Trophoblast cell (in vitro differentiated cells and primary cell): ENCODE measurements at regions not wholly inside any gene's neighbourhood (a gene's known extent, or its start where the extent isn't known, plus 50 kb on each side); places are given as distances from the start of the nearest gene placed in this dataset.
"Not testable (repeated sequence)": the region's sequence is repeated elsewhere in the genome, so short reads cannot be mapped to it uniquely, and the experiment has no call there.

ENCODE experiments used
- DNase-seq, 2 donors: peaks; one replicate each; pipeline ENCODE4 v3.0.0-alpha.2; 2016
- H2AFZ ChIP-seq: 2 replicates; pipeline ENCODE4 v1.6.1; 2013; ENCODE audit warnings: low read length, moderate library complexity, mild to moderate bottlenecking; ENCODE audit not compliant: insufficient read depth, poor library complexity
- H2AK5ac ChIP-seq: 2 replicates; pipeline ENCODE4 v1.6.1; 2013; ENCODE audit warnings: mild to moderate bottlenecking, low read length
- H2BK120ac ChIP-seq: 2 replicates; pipeline ENCODE4 v1.6.1; 2013; ENCODE audit warnings: low read length, mild to moderate bottlenecking, moderate library complexity; ENCODE audit not compliant: insufficient read depth, poor library complexity
- H2BK12ac ChIP-seq: 2 replicates; pipeline ENCODE4 v1.6.1; 2013; ENCODE audit warnings: mild to moderate bottlenecking, low read length, moderate library complexity
- H2BK5ac ChIP-seq: 2 replicates; pipeline ENCODE4 v1.6.1; 2013; ENCODE audit warnings: low read length, low read depth, moderate library complexity, mild to moderate bottlenecking; ENCODE audit not compliant: poor library complexity
- H3K14ac ChIP-seq: 2 replicates; pipeline ENCODE4 v1.6.1; 2013; ENCODE audit warnings: mild to moderate bottlenecking, low read length
- H3K18ac ChIP-seq: 2 replicates; pipeline ENCODE4 v1.6.1; 2013; ENCODE audit warnings: mild to moderate bottlenecking, low read length
- H3K23ac ChIP-seq: 2 replicates; pipeline ENCODE4 v1.6.1; 2013; ENCODE audit warnings: low read length
- H3K27ac ChIP-seq: 2 replicates; pipeline ENCODE4 v1.5.1; 2013; ENCODE audit warnings: low read depth, mild to moderate bottlenecking, inconsistent platforms, low read length, moderate library complexity
- H3K27me3 ChIP-seq: 2 replicates; pipeline ENCODE4 v1.6.1; 2013; ENCODE audit warnings: inconsistent platforms, mild to moderate bottlenecking, low read length, moderate library complexity; ENCODE audit not compliant: insufficient read depth
- H3K36me3 ChIP-seq, 2 experiments: 1 replicate in 1 of 2; 2 replicates in 1 of 2; pipeline ENCODE4 v1.6.1; 2013; ENCODE audit warnings: low read length in 2 of 2, mild to moderate bottlenecking in 2 of 2, moderate library complexity in 1 of 2; ENCODE audit not compliant: insufficient read depth in 2 of 2, control insufficient read depth in 1 of 2
- H3K4ac ChIP-seq: 2 replicates; pipeline ENCODE4 v1.6.1; 2013; ENCODE audit warnings: low read depth, mild to moderate bottlenecking, low read length, moderate library complexity
- H3K4me1 ChIP-seq, 2 experiments: 1 replicate in 1 of 2; 2 replicates in 1 of 2; pipeline ENCODE4 v1.6.1; 2013; ENCODE audit warnings: low read length in 2 of 2, mild to moderate bottlenecking in 2 of 2, moderate library complexity in 1 of 2; ENCODE audit not compliant: insufficient read depth in 2 of 2, control insufficient read depth in 1 of 2
- H3K4me2 ChIP-seq: 2 replicates; pipeline ENCODE4 v1.6.1; 2013; ENCODE audit warnings: inconsistent platforms, mild to moderate bottlenecking, low read length, moderate library complexity
- H3K4me3 ChIP-seq: 2 replicates; pipeline ENCODE4 v1.5.1; 2013; ENCODE audit warnings: mild to moderate bottlenecking, low read depth, low read length, inconsistent platforms
- H3K79me1 ChIP-seq: one replicate; pipeline ENCODE4 v1.6.1; 2013; ENCODE audit warnings: low read length
- H3K79me2 ChIP-seq: 2 replicates; pipeline ENCODE4 v1.6.1; 2013; ENCODE audit warnings: low read length, mild to moderate bottlenecking; ENCODE audit not compliant: control insufficient read depth, insufficient read depth, poor library complexity
- H3K9ac ChIP-seq: 2 replicates; pipeline ENCODE4 v1.6.1; 2013; ENCODE audit warnings: mild to moderate bottlenecking, low read length
- H3K9me3 ChIP-seq: 2 replicates; pipeline ENCODE4 v1.6.1; 2013; ENCODE audit warnings: low read depth, mild to moderate bottlenecking, control low read depth, inconsistent platforms, low read length; ENCODE audit not compliant: insufficient read depth
- H4K12ac ChIP-seq: 2 replicates; pipeline ENCODE4 v1.6.1; 2013; ENCODE audit warnings: low read depth, mild to moderate bottlenecking, low read length, moderate library complexity
- H4K8ac ChIP-seq: 2 replicates; pipeline ENCODE4 v1.6.1; 2013; ENCODE audit warnings: low read depth, mild to moderate bottlenecking, low read length, moderate library complexity
- H4K91ac ChIP-seq: one replicate; pipeline ENCODE4 v1.6.1; 2013; ENCODE audit warnings: low read depth, mild to moderate bottlenecking, low read length, moderate library complexity
- WGBS: extraction: QIAGEN DNeasy Blood & Tissue Kit; methylation state at CpG from one replicate; pipeline ENCODE4 v1.1.7; 2013; ENCODE audit warnings: missing lambda C conversion rate; ENCODE audit not compliant: insufficient read length, insufficient coverage; ENCODE audit errors: extremely low coverage; 5-methylcytosine and 5-hydroxymethylcytosine counted together

- H3K18ac ChIP-seq, result no peak overlapping the region
- no peaks in the 10 kb centered on the region for H3K79me1 ChIP-seq
- H3K14ac ChIP-seq, result no peak overlapping the region
- no peak overlapping the region for H2AK5ac ChIP-seq
- H3K4me1 ChIP-seq, result no peaks in the 10 kb centered on the region
- H3K9ac ChIP-seq, result no peak overlapping the region
- no peak overlapping the region for H3K27ac ChIP-seq
- no peak overlapping the region for H2BK5ac ChIP-seq
- H2BK12ac ChIP-seq, result no peak overlapping the region
- H3K4me3 ChIP-seq, result no peak overlapping the region
- H2AFZ ChIP-seq, result no peak overlapping the region
- no peak overlapping the region for H2BK120ac ChIP-seq
- no peak overlapping the region for H4K8ac ChIP-seq
- no peak overlapping the region for H3K4me2 ChIP-seq
- no peak overlapping the region for H4K91ac ChIP-seq
- no peaks in the 10 kb centered on the region for H3K36me3 ChIP-seq
- H3K9me3 ChIP-seq, result peaks cover 8% of the 10 kb centered on the region
- no CpG with 5 or more reads among the region's 17 CpGs for WGBS
- H4K12ac ChIP-seq, result no peak overlapping the region
- no peak for DNase-seq
- H3K27me3 ChIP-seq, result no peaks in the 10 kb centered on the region
- no peak overlapping the region for H3K4ac ChIP-seq
- no peak overlapping the region for H3K23ac ChIP-seq
- H3K79me2 ChIP-seq, result no peaks in the 10 kb centered on the region
Measured at GRCh38 chr22:44566911-44567310, 68.9 kb upstream of the RTL6 start.

GRCh38 chr22:44562651-44563050 lies 64.6 kb upstream of the RTL6 start:
- H3K4me3 ChIP-seq, H3K9ac ChIP-seq, H4K91ac ChIP-seq, H2AK5ac ChIP-seq, H3K9me3 ChIP-seq, H4K12ac ChIP-seq, H3K27me3 ChIP-seq, H2BK5ac ChIP-seq, H3K4me2 ChIP-seq, H3K36me3 ChIP-seq, H3K79me1 ChIP-seq, DNase-seq, H3K4ac ChIP-seq, H3K18ac ChIP-seq, H3K27ac ChIP-seq, H4K8ac ChIP-seq, H3K4me1 ChIP-seq, H2BK12ac ChIP-seq, H2BK120ac ChIP-seq, H3K79me2 ChIP-seq, H2AFZ ChIP-seq, H3K23ac ChIP-seq, H3K14ac ChIP-seq: not testable (repeated sequence)
- no CpG with 5 or more reads among the region's 7 CpGs for WGBS

- H2AFZ ChIP-seq, result no peak overlapping the region
- H2BK120ac ChIP-seq, result no peak overlapping the region
- no peak overlapping the region for H2BK5ac ChIP-seq
- no peak overlapping the region for H4K12ac ChIP-seq
- no peak overlapping the region for H2BK12ac ChIP-seq
- H3K79me1 ChIP-seq, result no peaks in the 10 kb centered on the region
- no peak overlapping the region for H3K18ac ChIP-seq
- H3K4me2 ChIP-seq, result no peak overlapping the region
- no peaks in the 10 kb centered on the region for H3K27me3 ChIP-seq
- no CpG with 5 or more reads among the region's 6 CpGs for WGBS
- H2AK5ac ChIP-seq, result no peak overlapping the region
- no peak overlapping the region for H3K9ac ChIP-seq
- no peaks in the 10 kb centered on the region for H3K9me3 ChIP-seq
- DNase-seq, result no peak
- H3K4ac ChIP-seq, result no peak overlapping the region
- H3K79me2 ChIP-seq, result no peaks in the 10 kb centered on the region
- no peak overlapping the region for H4K91ac ChIP-seq
- H3K14ac ChIP-seq, result no peak overlapping the region
- no peak overlapping the region for H4K8ac ChIP-seq
- no peak overlapping the region for H3K23ac ChIP-seq
- no peak overlapping the region for H3K4me3 ChIP-seq
- H3K36me3 ChIP-seq, result no peaks in the 10 kb centered on the region
- no peak overlapping the region for H3K27ac ChIP-seq
- H3K4me1 ChIP-seq, result no peaks in the 10 kb centered on the region
Measured at GRCh38 chr22:44561139-44561840, 63.3 kb upstream of the RTL6 start.

- not testable (repeated sequence) for H3K18ac ChIP-seq, H3K23ac ChIP-seq, H3K36me3 ChIP-seq, H3K4me1 ChIP-seq, H3K14ac ChIP-seq, H3K4ac ChIP-seq, H3K27ac ChIP-seq, H2BK5ac ChIP-seq, H2BK120ac ChIP-seq, H4K8ac ChIP-seq, H3K4me3 ChIP-seq, H3K4me2 ChIP-seq, H3K79me1 ChIP-seq, H3K9ac ChIP-seq, H3K27me3 ChIP-seq, H3K9me3 ChIP-seq, H3K79me2 ChIP-seq, H4K91ac ChIP-seq, H2AK5ac ChIP-seq, H4K12ac ChIP-seq, H2BK12ac ChIP-seq, H2AFZ ChIP-seq
- DNase-seq, result peak; percentile 25 to 61
- WGBS, result no CpG with 5 or more reads among the region's 7 CpGs
Measured at GRCh38 chr22:44558671-44559070, 60.6 kb upstream of the RTL6 start.
